Lung (tissue), 11 donors: ENCODE measurements at regions not wholly inside any gene's neighbourhood (a gene's known extent, or its start where the extent isn't known, plus 50 kb on each side); places are given as distances from the start of the nearest gene placed in this dataset.

ENCODE experiments used
- ATAC-seq: fragments of 200-7000 bp; cut with Tn5 transposase; one replicate; pipeline ENCODE4 v1.9.1; 2020; ENCODE audit warnings: moderate number of reproducible peaks; ENCODE audit not compliant: insufficient read depth, low FRiP score
- DNase-seq, 3 donors: peaks; one replicate each; pipeline ENCODE4 v3.0.0-alpha.2; 2013 to 2017
- H3K27ac ChIP-seq, 2 donors: one replicate each; pipeline ENCODE4 v1.5.1; 2013; ENCODE audit warnings: mild to moderate bottlenecking in 2 of 2, moderate library complexity in 2 of 2, control low read depth in 1 of 2, inconsistent platforms in 1 of 2, low read depth in 1 of 2, low read length in 1 of 2
- H3K27me3 ChIP-seq, 3 donors: one replicate each; pipeline ENCODE4 v1.5.1; 2013; ENCODE audit warnings: low read length in 2 of 3; ENCODE audit not compliant: control insufficient read depth in 3 of 3, insufficient read depth in 3 of 3
- H3K36me3 ChIP-seq, 4 donors: one replicate each; pipeline ENCODE4 v1.5.1; 2013; ENCODE audit warnings: low read length in 4 of 4, mild to moderate bottlenecking in 1 of 4, moderate library complexity in 1 of 4; ENCODE audit not compliant: control insufficient read depth in 4 of 4, insufficient read depth in 4 of 4
- H3K4me1 ChIP-seq, 5 donors: one replicate each; pipeline ENCODE4 v1.5.1; 2013; ENCODE audit warnings: low read length in 5 of 5, mild to moderate bottlenecking in 2 of 5, moderate library complexity in 1 of 5; ENCODE audit not compliant: control insufficient read depth in 5 of 5, insufficient read depth in 5 of 5
- H3K4me3 ChIP-seq: one replicate; pipeline ENCODE4 v1.5.1; 2013; ENCODE audit warnings: mild to moderate bottlenecking, control low read depth, moderate library complexity
- H3K9ac ChIP-seq, 2 donors: one replicate each; pipeline ENCODE4 v1.5.1; 2013; ENCODE audit warnings: low read length in 2 of 2, control low read depth in 1 of 2; ENCODE audit not compliant: insufficient read depth in 1 of 2
- H3K9me3 ChIP-seq, 4 donors: one replicate each; pipeline ENCODE4 v1.5.1; 2013; ENCODE audit warnings: low read length in 3 of 4, mild to moderate bottlenecking in 1 of 4, moderate library complexity in 1 of 4; ENCODE audit not compliant: control insufficient read depth in 4 of 4, insufficient read depth in 3 of 4
- CTCF ChIP-seq: IDR thresholded peaks from 2 replicates; pipeline ENCODE4 v1.5.1; 2012; ENCODE audit warnings: mild to moderate bottlenecking; ENCODE audit errors: control extremely low read depth, extremely low read depth
- WGBS, 2 donors: extraction: QIAGEN DNeasy Blood & Tissue Kit; methylation state at CpG; one replicate each; pipeline ENCODE4 v1.1.7; 2013; 5-methylcytosine and 5-hydroxymethylcytosine counted together
- donor health status: control.
- donor health status: control.
- donor health status: Bipolar disorder and iron deficiency.
- donor health status: healthy.
- donor health status: DM: yes; HTN: yes; CAD: no.

GRCh38 chr15:69941301-69941605 is 156.5 kb downstream of the TLE3 start:
- no peak overlapping the region for H3K4me3 ChIP-seq
- H3K9me3 ChIP-seq = no peaks in the 10 kb centered on the region
- H3K27ac ChIP-seq = no peak overlapping the region
- TF ChIP-seq CTCF = no peak
- DNase-seq (no peak), ATAC-seq (no peak)
- H3K36me3 ChIP-seq = no peaks in the 10 kb centered on the region
- no peak overlapping the region for H3K9ac ChIP-seq
- no peaks in the 10 kb centered on the region for H3K27me3 ChIP-seq
- no peaks in the 10 kb centered on the region for H3K4me1 ChIP-seq
- 95 to 96% methylated on average over 20 of the region's 20 CpGs for WGBS, 2 donors

- H3K27ac ChIP-seq = no peak overlapping the region
- DNase-seq (no peak), ATAC-seq (no peak)
- no peaks in the 10 kb centered on the region for H3K36me3 ChIP-seq
- no peak overlapping the region for H3K4me3 ChIP-seq
- no peak overlapping the region for H3K9ac ChIP-seq
- H3K4me1 ChIP-seq = no peaks in the 10 kb centered on the region
- H3K27me3 ChIP-seq = no peaks in the 10 kb centered on the region
- no peaks in the 10 kb centered on the region for H3K9me3 ChIP-seq
- no peak for TF ChIP-seq CTCF
- WGBS, 2 donors = 91 to 94% methylated on average over 11 of the region's 11 CpGs
Measured at GRCh38 chr15:69941706-69942495, 155.8 kb downstream of the TLE3 start.

GRCh38 chr15:69943637-69944036 is 154.1 kb downstream of the TLE3 start:
- no peak for ATAC-seq

More at GRCh38 chr15:69943637-69944036, 154.1 kb downstream of the TLE3 start:
- 82 to 86% methylated on average over 1 of the region's 1 CpG for WGBS, 2 donors
- Histone ChIP-seq H3K9me3 (no peaks in the 10 kb centered on the region), H3K9ac (no peak overlapping the region), H3K36me3 (no peaks in the 10 kb centered on the region), H3K4me3 (no peak overlapping the region), H3K27ac (no peak overlapping the region), H3K4me1 (no peaks in the 10 kb centered on the region), H3K27me3 (peaks cover 0 to 5% (median 0%) of the 10 kb centered on the region in 3 donors)
- no peak for DNase-seq
- TF ChIP-seq CTCF = no peak
